ENCODE measurements at regions not wholly inside any gene's neighbourhood (a gene's known extent, or its start where the extent isn't known, plus 50 kb on each side); places are given as distances from the start of the nearest gene placed in this dataset.

- H3K27ac ChIP-seq (ENCODE audit: low read depth, low read length), result no peak overlapping the region
- no peaks in the 10 kb centered on the region for H3K36me3 ChIP-seq (ENCODE audit: control insufficient read depth, insufficient read depth, low read length)
- H3K4me3 ChIP-seq (ENCODE audit: low read depth, low read length), result no peak overlapping the region
- H3K9me3 ChIP-seq (ENCODE audit: control insufficient read depth, insufficient read depth, low read depth, low read length), result no peaks in the 10 kb centered on the region
- H3K27me3 ChIP-seq (ENCODE audit: control insufficient read depth, insufficient read depth, low read length), result no peaks in the 10 kb centered on the region
- H3K9ac ChIP-seq (ENCODE audit: low read length), result no peak overlapping the region
- H3K4me1 ChIP-seq (ENCODE audit: control insufficient read depth, insufficient read depth, low read length), result no peaks in the 10 kb centered on the region
Measured at GRCh38 chrX:148161701-148162100, 180.6 kb downstream of the FMR1NB start.

- H3K36me3 ChIP-seq (ENCODE audit: control insufficient read depth, insufficient read depth, low read length), result no peaks in the 10 kb centered on the region
- H3K4me3 ChIP-seq (ENCODE audit: low read depth, low read length), result no peak overlapping the region
- H3K9ac ChIP-seq (ENCODE audit: low read length), result no peak overlapping the region
- H3K27me3 ChIP-seq (ENCODE audit: control insufficient read depth, insufficient read depth, low read length), result no peaks in the 10 kb centered on the region
- H3K9me3 ChIP-seq (ENCODE audit: control insufficient read depth, insufficient read depth, low read depth, low read length), result no peaks in the 10 kb centered on the region
- H3K27ac ChIP-seq (ENCODE audit: low read depth, low read length), result no peak overlapping the region
- H3K4me1 ChIP-seq (ENCODE audit: control insufficient read depth, insufficient read depth, low read length), result peaks cover 10% of the 10 kb centered on the region; the same call in 1 of the 2 replicates
Measured at GRCh38 chrX:148185631-148186030, 204.5 kb downstream of the FMR1NB start.

GRCh38 chrX:148192547-148192946 lies 211.4 kb downstream of the FMR1NB start:
- Histone ChIP-seq H3K4me3 (ENCODE audit: low read depth, low read length) (no peak overlapping the region), H3K9ac (ENCODE audit: low read length) (no peak overlapping the region), H3K4me1 (ENCODE audit: control insufficient read depth, insufficient read depth, low read length) (peaks cover 13% of the 10 kb centered on the region; the same call in 1 of the 2 replicates), H3K9me3 (ENCODE audit: control insufficient read depth, insufficient read depth, low read depth, low read length) (0 out of 2 replicates have a peak, but pooled peaks cover 2% of the 10 kb centered on the region), H3K36me3 (ENCODE audit: control insufficient read depth, insufficient read depth, low read length) (no peaks in the 10 kb centered on the region), H3K27me3 (ENCODE audit: control insufficient read depth, insufficient read depth, low read length) (no peaks in the 10 kb centered on the region), H3K27ac (ENCODE audit: low read depth, low read length) (no peak overlapping the region)

- H3K27me3 ChIP-seq (ENCODE audit: control insufficient read depth, insufficient read depth, low read length), result no peaks in the 10 kb centered on the region
Measured at GRCh38 chrX:148193759-148194158, 212.6 kb downstream of the FMR1NB start.

GRCh38 chrX:148203531-148203930 lies 222.4 kb downstream of the FMR1NB start:
- no peak overlapping the region for H3K4me3 ChIP-seq (ENCODE audit: low read depth, low read length)
- no peak overlapping the region for H3K9ac ChIP-seq (ENCODE audit: low read length)
- H3K27ac ChIP-seq (ENCODE audit: low read depth, low read length), result no peak overlapping the region
- H3K36me3 ChIP-seq (ENCODE audit: control insufficient read depth, insufficient read depth, low read length), result no peaks in the 10 kb centered on the region
- no peaks in the 10 kb centered on the region for H3K9me3 ChIP-seq (ENCODE audit: control insufficient read depth, insufficient read depth, low read depth, low read length)
- no peaks in the 10 kb centered on the region; the same call in 1 of the 2 replicates for H3K27me3 ChIP-seq (ENCODE audit: control insufficient read depth, insufficient read depth, low read length)
- H3K4me1 ChIP-seq (ENCODE audit: control insufficient read depth, insufficient read depth, low read length), result no peaks in the 10 kb centered on the region

More at GRCh38 chrX:148193759-148194158, 212.6 kb downstream of the FMR1NB start:
- Histone ChIP-seq H3K4me3 (ENCODE audit: low read depth, low read length) (no peak overlapping the region), H3K27ac (ENCODE audit: low read depth, low read length) (no peak overlapping the region), H3K4me1 (ENCODE audit: control insufficient read depth, insufficient read depth, low read length) (peaks cover 13% of the 10 kb centered on the region; the same call in 1 of the 2 replicates), H3K36me3 (ENCODE audit: control insufficient read depth, insufficient read depth, low read length) (no peaks in the 10 kb centered on the region), H3K9me3 (ENCODE audit: control insufficient read depth, insufficient read depth, low read depth, low read length) (0 out of 2 replicates have a peak, but pooled peaks cover 2% of the 10 kb centered on the region), H3K9ac (ENCODE audit: low read length) (no peak overlapping the region)

- Histone ChIP-seq H3K4me1 (ENCODE audit: control insufficient read depth, insufficient read depth, low read length) (no peaks in the 10 kb centered on the region), H3K36me3 (ENCODE audit: control insufficient read depth, insufficient read depth, low read length) (no peaks in the 10 kb centered on the region), H3K27me3 (ENCODE audit: control insufficient read depth, insufficient read depth, low read length) (no peaks in the 10 kb centered on the region; the same call in 1 of the 2 replicates), H3K4me3 (ENCODE audit: low read depth, low read length) (no peak overlapping the region), H3K27ac (ENCODE audit: low read depth, low read length) (no peak overlapping the region), H3K9ac (ENCODE audit: low read length) (no peak overlapping the region), H3K9me3 (ENCODE audit: control insufficient read depth, insufficient read depth, low read depth, low read length) (peaks cover 5% of the 10 kb centered on the region)
Measured at GRCh38 chrX:148204195-148204594, 223.1 kb downstream of the FMR1NB start.

GRCh38 chrX:148214786-148215185 lies 233.6 kb downstream of the FMR1NB start:
- peaks cover 14% of the 10 kb centered on the region for H3K9me3 ChIP-seq (ENCODE audit: control insufficient read depth, insufficient read depth, low read depth, low read length)
- H3K4me3 ChIP-seq (ENCODE audit: low read depth, low read length), result no peak overlapping the region
- no peaks in the 10 kb centered on the region; the same call in 1 of the 2 replicates for H3K27me3 ChIP-seq (ENCODE audit: control insufficient read depth, insufficient read depth, low read length)
- no peak overlapping the region for H3K9ac ChIP-seq (ENCODE audit: low read length)
- H3K36me3 ChIP-seq (ENCODE audit: control insufficient read depth, insufficient read depth, low read length), result no peaks in the 10 kb centered on the region
- no peak overlapping the region for H3K27ac ChIP-seq (ENCODE audit: low read depth, low read length)
- H3K4me1 ChIP-seq (ENCODE audit: control insufficient read depth, insufficient read depth, low read length), result no peaks in the 10 kb centered on the region

GRCh38 chrX:148215726-148216125 lies 234.6 kb downstream of the FMR1NB start:
- Histone ChIP-seq H3K27me3 (ENCODE audit: control insufficient read depth, insufficient read depth, low read length) (no peaks in the 10 kb centered on the region; the same call in 1 of the 2 replicates), H3K36me3 (ENCODE audit: control insufficient read depth, insufficient read depth, low read length) (no peaks in the 10 kb centered on the region), H3K4me3 (ENCODE audit: low read depth, low read length) (no peak overlapping the region), H3K27ac (ENCODE audit: low read depth, low read length) (no peak overlapping the region), H3K9ac (ENCODE audit: low read length) (no peak overlapping the region), H3K9me3 (ENCODE audit: control insufficient read depth, insufficient read depth, low read depth, low read length) (peaks cover 6% of the 10 kb centered on the region; the same call in 1 of the 2 replicates), H3K4me1 (ENCODE audit: control insufficient read depth, insufficient read depth, low read length) (no peaks in the 10 kb centered on the region)

- Histone ChIP-seq H3K9me3 (ENCODE audit: control insufficient read depth, insufficient read depth, low read depth, low read length) (no peaks in the 10 kb centered on the region; the same call in 1 of the 2 replicates), H3K4me1 (ENCODE audit: control insufficient read depth, insufficient read depth, low read length) (no peaks in the 10 kb centered on the region), H3K27ac (ENCODE audit: low read depth, low read length) (no peak overlapping the region), H3K9ac (ENCODE audit: low read length) (no peak overlapping the region), H3K36me3 (ENCODE audit: control insufficient read depth, insufficient read depth, low read length) (no peaks in the 10 kb centered on the region), H3K4me3 (ENCODE audit: low read depth, low read length) (no peak overlapping the region), H3K27me3 (ENCODE audit: control insufficient read depth, insufficient read depth, low read length) (no peaks in the 10 kb centered on the region; the same call in 1 of the 2 replicates)
Measured at GRCh38 chrX:148223361-148223760, 242.2 kb downstream of the FMR1NB start.

- no peaks in the 10 kb centered on the region for H3K36me3 ChIP-seq (ENCODE audit: control insufficient read depth, insufficient read depth, low read length)
- no peaks in the 10 kb centered on the region for H3K27me3 ChIP-seq (ENCODE audit: control insufficient read depth, insufficient read depth, low read length)
- H3K4me3 ChIP-seq (ENCODE audit: low read depth, low read length), result no peak overlapping the region
- no peaks in the 10 kb centered on the region for H3K4me1 ChIP-seq (ENCODE audit: control insufficient read depth, insufficient read depth, low read length)
- no peaks in the 10 kb centered on the region; the same call in 1 of the 2 replicates for H3K9me3 ChIP-seq (ENCODE audit: control insufficient read depth, insufficient read depth, low read depth, low read length)
- H3K27ac ChIP-seq (ENCODE audit: low read depth, low read length), result no peak overlapping the region
- no peak overlapping the region for H3K9ac ChIP-seq (ENCODE audit: low read length)
Measured at GRCh38 chrX:148228521-148228920, 247.4 kb downstream of the FMR1NB start.

- Histone ChIP-seq H3K4me3 (ENCODE audit: low read depth, low read length) (no peak overlapping the region), H3K9me3 (ENCODE audit: control insufficient read depth, insufficient read depth, low read depth, low read length) (no peaks in the 10 kb centered on the region; the same call in 1 of the 2 replicates), H3K9ac (ENCODE audit: low read length) (no peak overlapping the region), H3K4me1 (ENCODE audit: control insufficient read depth, insufficient read depth, low read length) (no peaks in the 10 kb centered on the region), H3K27me3 (ENCODE audit: control insufficient read depth, insufficient read depth, low read length) (no peaks in the 10 kb centered on the region), H3K27ac (ENCODE audit: low read depth, low read length) (no peak overlapping the region), H3K36me3 (ENCODE audit: control insufficient read depth, insufficient read depth, low read length) (no peaks in the 10 kb centered on the region)
Measured at GRCh38 chrX:148229801-148230303, 248.7 kb downstream of the FMR1NB start.

All from HUES6 (cell line).